C4-2B (cell line): ENCODE measurements at regions not wholly inside any gene's neighbourhood (a gene's known extent, or its start where the extent isn't known, plus 50 kb on each side); places are given as distances from the start of the nearest gene placed in this dataset.
"Not testable (repeated sequence)": the region's sequence is repeated elsewhere in the genome, so short reads cannot be mapped to it uniquely, and the experiment has no call there.

Experiments
- H3K27ac ChIP-seq: fragments of 450-650 bp; 2 replicates; pipeline ENCODE4 v1.5.1; 2017
- ZFX ChIP-seq: fragments of 450-650 bp; IDR thresholded peaks from 2 replicates; pipeline ENCODE4 v1.6.1; 2017
- TF ChIP-seq, protein P1 (sequence below): fragments of 450-650 bp; conservative IDR thresholded peaks from 2 replicates; pipeline ENCODE4 v1.5.1; 2017; ENCODE audit warnings: mild to moderate bottlenecking

DNA sequence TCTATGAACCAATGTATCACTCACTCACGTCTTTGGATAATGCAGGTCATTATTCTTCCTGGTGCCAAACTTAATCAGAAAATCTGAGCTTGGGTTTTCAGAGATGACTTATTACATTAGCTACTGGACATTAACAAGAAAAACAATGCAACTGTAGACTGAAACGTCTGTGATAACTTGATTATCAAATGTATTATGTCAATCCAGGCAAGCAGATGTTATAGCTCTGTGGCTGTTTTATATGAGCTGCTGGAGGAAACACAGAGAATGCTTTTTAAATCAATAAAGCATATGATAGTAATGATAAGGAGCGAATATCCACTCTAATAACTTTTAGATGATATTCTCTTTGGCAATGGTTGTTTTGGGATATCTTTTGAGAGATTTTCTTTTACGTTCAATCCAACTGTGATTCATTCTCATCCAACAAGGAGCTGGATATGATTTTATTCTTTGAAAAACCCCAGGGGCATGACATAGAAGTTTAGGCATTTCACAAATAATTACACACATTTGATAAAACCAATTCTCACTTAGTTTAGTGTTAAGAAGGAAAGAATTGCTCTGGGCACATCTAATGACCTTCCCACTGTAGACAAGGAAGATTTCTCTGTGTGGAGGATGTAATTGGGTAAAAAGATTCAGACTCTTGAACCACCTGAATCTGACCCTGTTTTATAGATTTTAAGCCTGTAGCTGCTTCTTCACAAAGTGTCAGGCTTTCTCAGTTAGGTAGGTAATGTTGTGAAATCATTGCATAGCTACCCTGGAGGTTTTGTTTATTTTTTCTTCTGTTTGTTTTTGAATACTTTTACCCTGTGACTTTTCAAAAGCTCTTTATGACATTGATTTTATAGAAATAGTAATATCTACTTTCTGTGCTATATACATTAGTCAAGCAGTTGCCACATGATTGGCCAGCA is 1124.7 kb downstream of the DNAJB9 start:
- TF ChIP-seq ZFX, result no peak
- TF ChIP-seq, protein P1, sequence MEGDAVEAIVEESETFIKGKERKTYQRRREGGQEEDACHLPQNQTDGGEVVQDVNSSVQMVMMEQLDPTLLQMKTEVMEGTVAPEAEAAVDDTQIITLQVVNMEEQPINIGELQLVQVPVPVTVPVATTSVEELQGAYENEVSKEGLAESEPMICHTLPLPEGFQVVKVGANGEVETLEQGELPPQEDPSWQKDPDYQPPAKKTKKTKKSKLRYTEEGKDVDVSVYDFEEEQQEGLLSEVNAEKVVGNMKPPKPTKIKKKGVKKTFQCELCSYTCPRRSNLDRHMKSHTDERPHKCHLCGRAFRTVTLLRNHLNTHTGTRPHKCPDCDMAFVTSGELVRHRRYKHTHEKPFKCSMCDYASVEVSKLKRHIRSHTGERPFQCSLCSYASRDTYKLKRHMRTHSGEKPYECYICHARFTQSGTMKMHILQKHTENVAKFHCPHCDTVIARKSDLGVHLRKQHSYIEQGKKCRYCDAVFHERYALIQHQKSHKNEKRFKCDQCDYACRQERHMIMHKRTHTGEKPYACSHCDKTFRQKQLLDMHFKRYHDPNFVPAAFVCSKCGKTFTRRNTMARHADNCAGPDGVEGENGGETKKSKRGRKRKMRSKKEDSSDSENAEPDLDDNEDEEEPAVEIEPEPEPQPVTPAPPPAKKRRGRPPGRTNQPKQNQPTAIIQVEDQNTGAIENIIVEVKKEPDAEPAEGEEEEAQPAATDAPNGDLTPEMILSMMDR, result no peak
- H3K27ac ChIP-seq, result no peak overlapping the region

DNA sequence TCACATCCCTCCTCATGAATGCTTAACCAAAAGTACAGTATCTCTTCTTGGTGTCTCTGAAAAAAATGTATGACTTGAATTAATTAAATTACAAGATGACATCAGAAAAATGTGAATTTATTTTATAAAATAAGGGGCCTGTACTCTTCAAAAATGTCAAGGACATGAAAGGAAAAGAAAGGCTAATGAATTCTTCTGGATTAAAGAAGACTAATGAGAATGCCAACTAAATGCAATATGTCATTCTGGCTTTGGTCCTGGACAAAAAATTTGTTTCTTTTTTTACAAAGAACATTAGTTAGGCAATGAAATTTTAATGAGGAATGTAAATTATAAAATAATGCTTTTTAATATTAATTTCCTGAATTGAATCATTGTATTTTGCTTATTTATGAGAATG is 1125.7 kb downstream of the DNAJB9 start:
- H3K27ac ChIP-seq, result no peak overlapping the region
- TF ChIP-seq ZFX, result no peak
- TF ChIP-seq, protein P1, result no peak

DNA sequence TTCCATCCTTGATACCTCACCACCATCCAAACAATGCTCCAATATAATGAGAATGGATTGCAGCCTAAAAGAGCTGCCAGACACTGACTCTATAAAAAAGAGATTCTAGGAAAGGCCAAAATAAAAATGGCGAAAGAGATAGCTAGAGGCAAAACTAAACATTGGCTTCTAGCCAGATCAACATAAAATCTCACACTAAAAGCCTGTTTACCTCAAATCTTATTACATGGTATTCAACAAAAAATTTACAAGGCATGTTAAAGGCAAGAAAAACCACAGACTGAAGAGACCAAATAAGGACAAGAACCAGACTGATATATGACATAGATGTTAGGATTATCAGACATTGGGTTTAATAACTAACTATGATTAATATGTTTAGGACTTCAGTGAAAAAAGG is 1127.0 kb downstream of the DNAJB9 start:
- no peak for TF ChIP-seq ZFX
- TF ChIP-seq, protein P1, result no peak
- no peak overlapping the region for H3K27ac ChIP-seq

- H3K27ac ChIP-seq, result peak overlapping the region; percentile 24; the same call in 1 of the 2 replicates
- TF ChIP-seq ZFX, result no peak
- TF ChIP-seq, protein P1, result no peak
These were observed 1130.0 kb downstream of the DNAJB9 start for GRCh38 chr7:109699661-109700060.

- TF ChIP-seq ZFX, result no peak
- TF ChIP-seq, protein P1, result no peak
- no peak overlapping the region for H3K27ac ChIP-seq
These were observed 1143.7 kb downstream of the DNAJB9 start for GRCh38 chr7:109713366-109713765.

DNA sequence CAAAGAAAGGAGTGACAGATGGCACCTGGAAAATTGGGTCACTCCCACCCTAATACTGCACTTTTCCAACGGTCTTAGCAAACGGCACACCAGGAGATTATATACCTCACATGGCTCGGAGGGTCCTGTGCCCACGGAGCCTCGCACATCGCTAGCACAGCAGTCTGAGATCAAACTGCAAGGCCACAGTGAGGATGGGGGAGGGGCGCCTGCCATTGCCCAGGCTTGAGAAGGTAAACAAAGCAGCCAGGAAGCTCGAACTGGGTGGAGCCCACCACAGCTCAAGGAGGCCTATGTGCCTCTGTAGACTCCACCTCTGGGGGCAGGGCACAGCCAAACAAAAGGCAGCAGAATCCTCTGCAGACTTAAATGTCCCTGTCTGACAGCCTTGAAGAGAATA is 1149.7 kb downstream of the DNAJB9 start:
- not testable (repeated sequence) for H3K27ac ChIP-seq

DNA sequence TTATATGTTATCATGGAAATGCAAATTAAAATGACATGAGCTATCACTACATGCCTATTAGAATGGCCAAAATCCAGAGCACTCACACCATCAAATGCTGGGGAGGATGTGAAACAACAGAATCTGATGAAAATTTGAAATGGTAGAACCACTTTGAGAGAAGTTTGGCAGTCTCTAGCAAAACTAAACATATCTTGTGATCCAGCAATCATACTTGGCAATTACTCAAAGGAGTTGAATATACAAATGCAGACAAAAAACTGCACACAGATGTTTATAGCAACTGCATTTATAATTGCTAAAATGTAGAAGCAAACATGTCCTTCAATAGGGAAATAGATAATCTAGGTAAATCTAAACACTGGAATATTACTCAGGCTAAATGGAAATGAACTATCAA is 1164.9 kb downstream of the DNAJB9 start:
- H3K27ac ChIP-seq, result no peak overlapping the region
- TF ChIP-seq, protein P1, result no peak
- no peak for TF ChIP-seq ZFX

- H3K27ac ChIP-seq, result no peak overlapping the region
- no peak for TF ChIP-seq ZFX
- TF ChIP-seq, protein P1, result no peak
These were observed 1166.2 kb downstream of the DNAJB9 start for GRCh38 chr7:109735881-109736280.
